Left ventricle myocardium inferior (tissue), 1 donor: ENCODE measurements at regions not wholly inside any gene's neighbourhood (a gene's known extent, or its start where the extent isn't known, plus 50 kb on each side); places are given as distances from the start of the nearest gene placed in this dataset.

ENCODE experiments used
- DNase-seq: peaks from one replicate; pipeline ENCODE4 v3.0.0-alpha.2; 2020
- H3K27ac ChIP-seq: fragments of 200-600 bp; replicated peaks from 2 replicates; pipeline ENCODE4 v1.8.0; 2021
- H3K27me3 ChIP-seq: fragments of 200-600 bp; 2 replicates; pipeline ENCODE4 v1.8.0; 2021; ENCODE audit warnings: low read depth
- H3K36me3 ChIP-seq: fragments of 200-600 bp; 2 replicates; pipeline ENCODE4 v1.8.0; 2021
- H3K4me1 ChIP-seq: fragments of 200-600 bp; 2 replicates; pipeline ENCODE4 v1.8.0; 2021
- H3K4me3 ChIP-seq: fragments of 200-600 bp; 2 replicates; pipeline ENCODE4 v1.8.0; 2021; ENCODE audit warnings: mild to moderate bottlenecking, moderate library complexity
- H3K9me3 ChIP-seq: fragments of 200-600 bp; replicated peaks from 2 replicates; pipeline ENCODE4 v1.8.0; 2021
- intact Hi-C: fragments of 100-400 bp; cut with micrococcal nuclease; formaldehyde crosslinking; loops from one replicate; pipeline ENCODE4 v1.11.0; 2022
- TF ChIP-seq, protein P1 (sequence below): fragments of 200-600 bp; IDR thresholded peaks from 2 replicates; pipeline ENCODE4 v1.8.0; 2021; ENCODE audit warnings: antibody characterized with exemption, mild to moderate bottlenecking, borderline replicate concordance
- donor health status: DM: no; HTN: yes; CAD: no; lungs with severe emphysema.

DNA sequence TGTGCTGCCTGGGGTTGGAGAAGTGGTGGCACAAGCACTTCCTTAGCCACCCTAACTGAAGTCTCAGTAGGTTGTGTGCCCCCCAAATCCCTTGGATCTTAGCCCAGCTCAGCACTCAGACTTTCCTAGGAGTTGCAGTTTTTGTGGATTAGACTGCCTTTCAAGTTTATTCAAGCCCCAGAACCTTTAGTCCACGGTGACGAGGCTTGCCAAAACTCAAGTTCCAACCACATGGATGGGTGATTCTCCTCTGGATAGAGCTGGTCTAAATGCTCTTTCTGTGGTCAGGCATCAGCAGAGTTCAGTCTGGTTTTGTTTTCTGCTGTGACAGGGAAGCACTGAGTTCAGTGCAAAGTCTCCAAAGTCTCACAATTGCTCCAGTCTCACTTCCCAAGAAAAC, 2858.7 kb downstream of the PCDH9 start:
- TF ChIP-seq, protein P1, sequence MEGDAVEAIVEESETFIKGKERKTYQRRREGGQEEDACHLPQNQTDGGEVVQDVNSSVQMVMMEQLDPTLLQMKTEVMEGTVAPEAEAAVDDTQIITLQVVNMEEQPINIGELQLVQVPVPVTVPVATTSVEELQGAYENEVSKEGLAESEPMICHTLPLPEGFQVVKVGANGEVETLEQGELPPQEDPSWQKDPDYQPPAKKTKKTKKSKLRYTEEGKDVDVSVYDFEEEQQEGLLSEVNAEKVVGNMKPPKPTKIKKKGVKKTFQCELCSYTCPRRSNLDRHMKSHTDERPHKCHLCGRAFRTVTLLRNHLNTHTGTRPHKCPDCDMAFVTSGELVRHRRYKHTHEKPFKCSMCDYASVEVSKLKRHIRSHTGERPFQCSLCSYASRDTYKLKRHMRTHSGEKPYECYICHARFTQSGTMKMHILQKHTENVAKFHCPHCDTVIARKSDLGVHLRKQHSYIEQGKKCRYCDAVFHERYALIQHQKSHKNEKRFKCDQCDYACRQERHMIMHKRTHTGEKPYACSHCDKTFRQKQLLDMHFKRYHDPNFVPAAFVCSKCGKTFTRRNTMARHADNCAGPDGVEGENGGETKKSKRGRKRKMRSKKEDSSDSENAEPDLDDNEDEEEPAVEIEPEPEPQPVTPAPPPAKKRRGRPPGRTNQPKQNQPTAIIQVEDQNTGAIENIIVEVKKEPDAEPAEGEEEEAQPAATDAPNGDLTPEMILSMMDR = no peak
- Histone ChIP-seq H3K9me3 (peaks cover 20% of the 10 kb centered on the region), H3K27me3 (no peaks in the 10 kb centered on the region), H3K27ac (no peak overlapping the region), H3K4me3 (no peak overlapping the region), H3K36me3 (no peaks in the 10 kb centered on the region), H3K4me1 (no peaks in the 10 kb centered on the region)
- intact Hi-C loops = no loop called here
- no peak for DNase-seq

DNA sequence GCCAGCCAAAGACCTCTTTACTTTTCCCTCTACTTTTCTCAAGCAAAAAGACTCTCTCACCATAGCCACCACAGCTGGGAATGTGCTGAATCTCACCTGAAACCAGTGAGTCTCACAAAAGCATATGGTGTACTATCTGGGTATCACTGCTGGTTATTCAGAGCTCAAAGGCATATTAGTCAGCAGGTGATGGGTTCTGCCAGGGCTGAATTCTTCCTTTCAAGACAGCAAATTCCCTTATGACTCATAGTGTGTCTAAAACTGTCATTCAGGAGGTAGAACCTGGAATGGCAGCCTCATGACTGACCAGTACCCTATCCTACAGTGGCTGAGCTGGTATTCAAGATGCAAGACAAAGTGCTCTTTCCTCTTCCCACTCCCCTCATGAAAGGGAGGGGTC, 2859.1 kb downstream of the PCDH9 start:
- no peak overlapping the region for H3K4me3 ChIP-seq
- peaks cover 20% of the 10 kb centered on the region for H3K9me3 ChIP-seq
- H3K27ac ChIP-seq = no peak overlapping the region
- no peaks in the 10 kb centered on the region for H3K4me1 ChIP-seq
- no peaks in the 10 kb centered on the region for H3K36me3 ChIP-seq
- intact Hi-C loops = no loop called here
- DNase-seq = no peak
- TF ChIP-seq, protein P1 = no peak
- no peaks in the 10 kb centered on the region for H3K27me3 ChIP-seq

DNA sequence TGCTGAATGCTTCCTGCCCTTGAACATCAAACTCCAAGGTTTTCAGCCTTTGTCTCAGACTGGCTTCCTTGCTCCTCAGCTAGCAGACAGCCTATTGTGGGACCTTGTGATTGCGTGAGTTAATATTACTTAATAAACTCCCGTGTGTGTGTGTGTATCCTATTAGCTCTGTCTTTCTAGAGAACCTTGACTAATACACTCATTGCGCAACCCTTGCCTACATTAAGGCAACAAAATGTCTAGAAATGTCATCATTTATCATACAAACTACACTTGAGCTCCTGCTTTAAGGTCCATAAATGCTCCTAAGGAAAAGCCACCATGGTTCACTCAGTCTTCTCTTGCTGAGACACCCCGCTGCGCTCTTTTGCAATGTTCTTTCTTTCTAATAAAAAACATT, 2861.0 kb downstream of the PCDH9 start:
- intact Hi-C loops = no loop called here
- Histone ChIP-seq H3K36me3 (no peaks in the 10 kb centered on the region), H3K9me3 (peaks cover 6% of the 10 kb centered on the region), H3K4me1 (no peaks in the 10 kb centered on the region), H3K27me3 (no peaks in the 10 kb centered on the region), H3K4me3 (no peak overlapping the region), H3K27ac (no peak overlapping the region)
- TF ChIP-seq, protein P1 = no peak
- DNase-seq = no peak

DNA sequence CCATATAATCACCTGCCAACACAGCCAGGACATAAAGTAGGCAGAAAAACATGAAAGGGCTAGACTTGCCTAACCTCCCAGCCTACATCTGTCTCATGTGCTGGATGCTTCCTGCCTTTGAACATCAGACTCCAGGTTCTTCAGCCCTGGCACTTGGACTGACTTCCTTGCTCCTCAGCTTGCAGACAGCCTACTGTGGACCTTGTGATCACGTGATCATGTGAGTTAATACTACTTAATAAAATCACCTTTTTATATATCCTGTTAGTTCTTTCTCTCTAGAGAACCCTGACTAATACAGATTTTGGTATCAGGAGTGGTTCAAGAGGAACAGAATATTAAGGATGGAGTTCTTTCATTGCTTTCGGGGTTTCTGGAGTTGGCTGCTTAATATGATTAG, 2867.6 kb downstream of the PCDH9 start:
- Histone ChIP-seq H3K9me3 (no peaks in the 10 kb centered on the region), H3K4me3 (no peak overlapping the region), H3K4me1 (no peaks in the 10 kb centered on the region), H3K36me3 (no peaks in the 10 kb centered on the region), H3K27ac (no peak overlapping the region), H3K27me3 (no peaks in the 10 kb centered on the region)
- intact Hi-C loops = no loop called here
- TF ChIP-seq, protein P1 = no peak
- DNase-seq = no peak

DNA sequence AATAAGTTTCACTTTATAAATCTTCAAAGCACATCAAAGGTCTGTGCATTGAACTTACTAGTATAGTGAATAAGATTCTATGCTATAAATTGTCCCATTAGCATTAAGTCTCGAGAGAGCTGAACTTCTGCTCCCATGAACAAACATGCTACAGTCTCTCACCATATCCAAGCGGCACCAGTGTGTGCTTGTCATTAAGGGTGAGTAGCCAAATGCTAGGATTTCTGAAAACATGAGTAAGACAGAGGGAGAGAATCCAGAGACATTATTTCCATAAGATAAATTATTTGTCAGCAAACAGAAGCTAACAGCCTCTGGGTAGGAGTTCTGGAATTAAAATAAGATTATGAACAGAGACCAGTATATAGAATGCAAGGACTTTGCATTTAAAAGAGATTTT, 2882.5 kb downstream of the PCDH9 start:
- Histone ChIP-seq H3K9me3 (peaks cover 21% of the 10 kb centered on the region), H3K27ac (no peak overlapping the region), H3K4me3 (no peak overlapping the region), H3K27me3 (no peaks in the 10 kb centered on the region), H3K4me1 (no peaks in the 10 kb centered on the region), H3K36me3 (no peaks in the 10 kb centered on the region)
- TF ChIP-seq, protein P1 = no peak
- intact Hi-C loops = no loop called here
- no peak for DNase-seq
